Putamen (tissue), 1 donor: ENCODE measurements at regions not wholly inside any gene's neighbourhood (a gene's known extent, or its start where the extent isn't known, plus 50 kb on each side); places are given as distances from the start of the nearest gene placed in this dataset.
"Not testable (repeated sequence)": the region's sequence is repeated elsewhere in the genome, so short reads cannot be mapped to it uniquely, and the experiment has no call there.

Source experiments
- DNase-seq: peaks from one replicate; pipeline ENCODE4 v3.0.0-alpha.2; 2016; ENCODE audit warnings: low spot score

- DNase-seq = no peak
Measured at GRCh38 chr4:10917566-10917965, 233.0 kb upstream of the CLNK start.

DNA sequence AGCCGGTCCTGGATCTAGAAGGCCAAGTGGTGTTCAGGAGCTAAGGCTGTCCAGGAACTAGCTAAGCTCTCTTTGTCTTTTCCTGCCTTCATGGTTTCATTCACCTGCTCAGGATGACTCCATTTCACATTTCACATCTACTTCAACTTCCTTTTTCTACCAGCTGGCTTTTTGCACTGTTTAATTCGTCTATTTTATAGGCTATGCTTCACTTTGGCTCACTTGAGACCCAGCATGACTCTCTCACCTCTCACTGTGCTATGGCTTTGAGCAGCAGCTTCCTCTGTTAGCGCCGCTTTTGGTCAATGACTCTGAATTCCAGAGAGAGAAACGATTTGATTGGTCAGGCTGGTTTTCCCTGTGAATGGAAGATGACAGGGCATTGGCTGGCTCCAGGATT lies 213.5 kb upstream of the CLNK start:
- DNase-seq = no peak

GRCh38 chr4:10897076-10897475 lies 212.5 kb upstream of the CLNK start:
- DNase-seq = no peak

DNA sequence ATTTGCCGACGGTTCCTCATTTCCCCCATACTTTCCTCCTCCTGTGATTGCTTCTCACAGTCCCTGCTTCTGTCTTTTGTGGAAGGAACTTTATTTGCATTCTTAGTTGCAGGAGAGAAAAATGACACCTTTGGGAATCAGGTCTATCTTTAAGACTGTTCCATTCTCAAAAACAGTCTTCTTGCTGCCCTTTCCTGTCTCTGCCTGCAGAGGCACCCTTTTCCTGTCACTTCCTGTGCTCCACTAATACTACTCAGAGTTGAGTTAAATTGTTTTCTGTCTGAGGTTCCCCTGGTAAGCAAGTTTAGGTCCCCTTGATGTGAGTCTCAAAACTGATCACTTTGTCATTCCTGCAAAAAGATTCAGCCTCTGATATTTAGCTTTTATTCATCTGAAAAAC lies 208.8 kb upstream of the CLNK start:
- DNase-seq = no peak

GRCh38 chr4:10891866-10892265 lies 207.3 kb upstream of the CLNK start:
- no peak for DNase-seq

- DNase-seq = no peak
Measured at GRCh38 chr4:10889819-10890218, 205.3 kb upstream of the CLNK start.

DNA sequence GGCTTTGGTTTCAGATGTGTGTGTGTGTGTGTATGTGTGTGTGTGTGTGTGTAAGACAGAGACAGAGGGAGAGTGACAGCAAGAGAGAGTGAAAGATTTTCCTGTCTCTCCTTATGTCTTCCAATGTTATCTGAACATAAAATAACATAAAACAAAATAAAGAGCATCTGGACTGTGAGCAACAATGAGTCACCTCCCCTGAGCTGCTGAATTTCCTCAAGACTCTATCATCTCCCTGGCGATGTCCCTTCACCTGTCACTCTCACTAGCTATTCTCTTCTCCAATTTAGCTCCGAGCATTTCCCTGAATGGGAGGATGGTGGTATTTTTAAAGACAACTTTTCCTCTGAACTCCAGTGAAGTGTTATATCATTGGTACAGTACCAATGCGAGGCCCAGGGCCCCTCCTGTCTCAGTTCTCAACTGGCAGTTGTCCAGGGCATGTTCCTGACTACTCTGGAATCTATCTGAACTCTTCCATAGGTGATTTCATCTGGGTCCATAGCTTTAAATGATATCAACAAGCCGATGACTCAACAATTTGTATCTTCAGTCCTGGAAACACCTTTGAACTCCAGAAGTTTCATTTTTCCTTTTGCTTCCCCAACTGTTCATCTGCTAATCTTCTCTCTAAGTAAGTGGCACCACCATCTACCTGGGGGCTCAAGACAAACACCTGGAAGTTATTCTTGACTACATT lies 195.0 kb upstream of the CLNK start:
- DNase-seq = no peak

GRCh38 chr4:10878861-10879260 lies 194.3 kb upstream of the CLNK start:
- DNase-seq = no peak

- DNase-seq = no peak
Measured at GRCh38 chr4:10877076-10877475, 192.5 kb upstream of the CLNK start.

DNA sequence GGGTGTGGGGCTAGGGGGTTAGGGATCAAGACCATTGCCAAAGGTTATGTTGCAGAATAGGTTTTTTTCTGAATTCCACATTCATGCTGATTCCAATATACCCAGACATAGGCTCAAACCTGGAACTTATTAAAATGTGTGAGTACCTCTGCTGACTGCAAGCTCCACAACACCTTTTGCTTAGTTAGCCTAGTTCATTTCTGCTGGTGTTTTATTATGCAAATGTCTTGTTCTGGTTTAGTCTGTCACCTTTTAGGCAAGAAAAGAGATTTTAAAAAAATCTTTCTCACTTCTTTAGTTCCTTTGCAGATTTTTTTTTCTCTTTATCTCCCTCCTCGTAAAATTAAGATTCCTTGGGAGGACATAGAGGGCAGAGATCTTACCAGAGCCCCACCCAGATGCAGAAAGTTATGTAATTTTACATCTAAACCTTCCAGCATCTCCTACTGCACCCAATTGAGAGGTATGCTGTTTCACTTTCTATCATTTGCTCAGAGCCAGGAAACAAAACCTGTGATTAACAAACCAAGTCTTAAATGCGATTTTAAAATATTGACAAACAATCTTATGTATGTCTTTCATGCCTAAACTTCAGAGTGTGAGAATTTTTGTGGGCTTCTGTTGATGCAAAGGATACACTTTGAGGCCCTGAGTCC lies 190.7 kb upstream of the CLNK start:
- no peak for DNase-seq

DNA sequence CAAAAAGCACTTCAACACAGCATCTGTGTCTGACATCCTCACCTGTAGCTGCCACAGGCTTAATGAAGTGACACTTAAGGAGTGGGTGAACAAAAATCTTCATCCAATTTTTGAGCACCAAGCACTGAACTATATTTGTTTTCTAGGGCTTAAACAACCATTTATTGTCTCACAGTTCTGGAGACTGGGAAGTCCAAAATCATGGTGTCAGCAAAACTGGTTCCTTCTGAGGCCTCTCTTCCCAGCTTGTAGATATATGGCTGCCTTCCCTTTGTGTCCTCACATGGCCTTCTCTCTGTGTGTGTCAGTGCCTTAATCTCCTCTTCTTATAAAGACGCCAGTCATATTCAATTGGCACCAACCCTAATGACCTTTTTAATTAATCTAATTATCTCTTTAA lies 189.2 kb upstream of the CLNK start:
- DNase-seq = no peak

- no peak for DNase-seq
Measured at GRCh38 chr4:10872833-10873517, 188.4 kb upstream of the CLNK start.

DNA sequence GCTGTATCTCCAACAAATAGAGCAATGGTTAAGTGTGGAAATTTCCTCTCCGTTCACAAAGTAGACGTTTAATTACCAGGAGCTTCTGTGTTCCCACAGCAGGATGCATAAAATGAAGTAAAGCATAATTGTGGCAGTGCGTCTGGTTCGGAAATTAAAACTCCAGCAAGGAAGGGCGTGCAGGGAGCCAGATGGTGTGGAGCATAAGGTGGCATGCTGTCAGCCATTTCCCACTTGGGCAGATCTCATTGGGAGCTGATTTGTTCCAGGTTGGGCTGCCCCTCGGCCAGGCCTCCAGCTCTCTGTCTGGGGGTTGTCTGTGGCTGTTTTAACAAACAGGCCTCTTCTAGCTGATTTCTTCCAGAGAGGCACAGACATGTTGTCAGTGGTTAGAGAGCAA lies 182.1 kb upstream of the CLNK start:
- no peak for DNase-seq

DNA sequence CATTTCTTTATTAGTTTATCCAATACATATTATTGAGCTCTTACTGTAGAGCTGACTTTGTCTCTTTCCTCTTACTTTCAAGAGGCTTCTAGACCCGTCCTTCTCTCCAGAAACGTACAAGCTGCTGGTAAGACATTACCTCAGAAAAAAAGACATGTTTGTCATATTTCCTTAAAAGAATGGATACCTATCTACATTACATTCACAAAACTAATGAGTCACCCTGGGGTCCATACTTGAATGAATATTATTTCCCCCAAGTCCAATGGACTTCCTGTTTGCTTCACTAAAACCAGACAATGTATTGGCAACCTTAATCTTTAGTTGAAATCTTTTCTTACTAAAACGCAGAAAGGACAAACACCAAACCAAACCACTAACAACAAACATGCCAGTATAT lies 176.5 kb upstream of the CLNK start:
- DNase-seq = no peak

DNA sequence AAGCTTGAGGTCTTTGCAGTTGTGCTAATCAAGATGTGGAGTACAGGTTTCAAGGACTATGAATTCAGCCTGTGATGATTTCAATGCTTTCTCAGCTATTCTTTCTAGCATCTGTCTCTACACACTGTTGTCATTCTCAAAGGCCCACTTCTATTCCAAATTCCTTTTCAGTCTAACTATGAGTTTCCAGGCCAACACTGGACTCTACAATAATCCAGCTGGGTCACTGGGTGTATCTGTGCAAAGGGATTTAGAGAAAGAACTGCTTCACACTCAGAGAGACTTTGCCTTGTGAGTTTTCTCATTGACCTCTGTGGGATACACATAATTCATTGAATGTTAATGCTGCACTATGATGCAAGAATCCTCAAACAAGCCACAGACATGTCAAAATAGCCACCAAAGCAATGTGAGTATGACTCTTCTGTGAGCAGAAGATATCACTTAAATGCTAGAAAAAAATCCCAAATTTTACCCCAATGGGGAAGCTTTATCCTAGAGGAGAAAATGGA lies 171.8 kb upstream of the CLNK start:
- DNase-seq = no peak

- no peak for DNase-seq
Measured at GRCh38 chr4:10853196-10853595, 168.6 kb upstream of the CLNK start.

DNA sequence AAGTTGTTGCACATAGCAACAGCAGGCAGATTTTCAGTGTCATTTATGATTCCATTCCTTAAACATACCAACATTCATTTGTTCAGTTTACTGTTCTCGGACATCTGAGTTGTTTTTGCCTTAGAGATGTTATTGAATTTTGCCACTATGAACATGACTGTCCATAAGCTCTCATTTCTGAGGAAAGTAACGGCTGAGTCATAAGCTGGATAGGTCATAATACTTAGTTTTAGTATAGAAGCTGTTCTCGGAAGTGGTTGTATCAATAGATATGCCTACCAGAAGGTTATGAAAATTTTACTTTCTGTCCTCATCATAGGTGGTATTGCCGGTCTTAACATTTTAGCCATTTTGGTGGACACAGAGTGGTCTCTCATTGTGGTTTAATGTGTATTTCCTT lies 157.1 kb upstream of the CLNK start:
- DNase-seq = no peak

- DNase-seq = no peak
Measured at GRCh38 chr4:10837151-10837550, 152.6 kb upstream of the CLNK start.

GRCh38 chr4:10832806-10833628 lies 148.4 kb upstream of the CLNK start:
- no peak for DNase-seq

GRCh38 chr4:10831727-10832408 lies 147.3 kb upstream of the CLNK start:
- no peak for DNase-seq

DNA sequence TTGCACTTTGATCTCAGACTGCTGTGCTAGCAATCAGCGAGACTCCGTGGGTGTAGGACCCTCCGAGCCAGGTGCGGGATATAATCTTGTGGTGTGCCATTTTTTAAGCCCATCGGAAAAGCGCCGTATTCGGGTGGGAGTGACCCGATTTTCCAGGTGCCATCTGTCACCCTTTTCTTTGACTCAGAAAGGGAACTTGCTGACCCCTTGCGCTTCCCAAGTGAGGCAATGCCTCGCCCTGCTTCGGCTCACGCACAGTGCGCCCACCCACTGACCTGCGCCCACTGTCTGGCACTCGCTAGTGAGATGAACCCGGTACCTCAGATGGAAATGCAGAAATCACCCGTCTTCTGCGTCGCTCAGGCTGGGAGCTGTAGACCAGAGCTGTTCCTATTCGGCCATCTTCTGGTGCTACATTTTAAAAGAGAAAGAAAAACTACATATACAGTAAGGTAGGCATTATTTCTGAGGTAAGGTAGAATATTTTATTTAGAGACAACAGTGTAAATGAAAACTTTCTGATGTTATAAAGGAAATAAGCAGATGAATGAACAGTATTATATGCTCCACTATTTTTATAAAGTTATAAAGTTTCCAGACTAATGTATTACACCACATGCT lies 144.5 kb upstream of the CLNK start:
- DNase-seq = not testable (repeated sequence)
